ENCODE measurements at regions not wholly inside any gene's neighbourhood (a gene's known extent, or its start where the extent isn't known, plus 50 kb on each side); places are given as distances from the start of the nearest gene placed in this dataset.

- TF ChIP-seq CTCF (IDR thresholded peaks at IDR 0.05; ENCODE audit: low read depth, low read length, missing input control), result no peak
- no peak for TF ChIP-seq YY1 (IDR thresholded peaks at IDR 0.05)
- TF ChIP-seq JUND (IDR thresholded peaks at IDR 0.05), result no peak
- no peak for TF ChIP-seq REST (IDR thresholded peaks at IDR 0.05)
- no peak for TF ChIP-seq GABPA (IDR thresholded peaks at IDR 0.05 in 1 of 2, conservative IDR thresholded peaks at IDR 0.05 in 1 of 2)
- no peak for TF ChIP-seq SP1 (IDR thresholded peaks at IDR 0.05)
- TF ChIP-seq TAF1 (conservative IDR thresholded peaks at IDR 0.05), result no peak
- TF ChIP-seq MAX (IDR thresholded peaks at IDR 0.05), result no peak
- TF ChIP-seq RAD21 (IDR thresholded peaks at IDR 0.05), result no peak
- TF ChIP-seq ATF3 (IDR thresholded peaks at IDR 0.05), result no peak
- TF ChIP-seq HNF4G (IDR thresholded peaks at IDR 0.05), result no peak
These were observed 1164.7 kb upstream of the AUTS2 start for GRCh38 chr7:68433462-68434070.
